ENCODE measurements at regions not wholly inside any gene's neighbourhood (a gene's known extent, or its start where the extent isn't known, plus 50 kb on each side); places are given as distances from the start of the nearest gene placed in this dataset.
A peak's percentile ranks its signal among the peaks of the same experiment; 100 is the strongest.
"Not testable (repeated sequence)": the region's sequence is repeated elsewhere in the genome, so short reads cannot be mapped to it uniquely, and the experiment has no call there.

- H3K36me3 ChIP-seq = no peaks in the 10 kb centered on the region
- H3K4me1 ChIP-seq = no peaks in the 10 kb centered on the region
- no peaks in the 10 kb centered on the region for H3K9me3 ChIP-seq
- no peak overlapping the region for H3K27ac ChIP-seq
- DNase-seq = no peak
- H3K27me3 ChIP-seq (replicated peaks in 1 of 7) = no peaks in the 10 kb centered on the region
- H3K4me3 ChIP-seq = no peak overlapping the region
- no peak for TF ChIP-seq POLR2A (IDR thresholded peaks at IDR 0.05)
- TF ChIP-seq CTCF (IDR thresholded peaks at IDR 0.05 in 8 of 11, conservative IDR thresholded peaks at IDR 0.05 in 3 of 11) = no peak
- no peak for TF ChIP-seq POLR2AphosphoS5 (IDR thresholded peaks at IDR 0.05)
- intact Hi-C loops (cut with DNase I; ENCODE audit: low total_unique reads) = no loop called here
- WGBS, 5 donors = 76 to 85% (median 79%) methylated on average over 2 of the region's 2 CpGs
Observed at GRCh38 chr6:8837343-8837742, 402.0 kb upstream of the SLC35B3 start.

GRCh38 chr6:8832695-8833094 is 397.4 kb upstream of the SLC35B3 start:
- DNase-seq; H3K27ac ChIP-seq; H3K4me3 ChIP-seq; H3K9me3 ChIP-seq; H3K27me3 ChIP-seq (replicated peaks in 1 of 7); intact Hi-C loops (cut with DNase I; ENCODE audit: low total_unique reads); H3K36me3 ChIP-seq; H3K4me1 ChIP-seq: not testable (repeated sequence)
- 89 to 97% (median 94%) methylated on average over 3 of the region's 3 CpGs for WGBS, 5 donors

GRCh38 chr6:8831366-8832152 is 396.2 kb upstream of the SLC35B3 start:
- DNase-seq = no peak
- intact Hi-C loops (cut with DNase I; ENCODE audit: low total_unique reads) = no loop called here
- TF ChIP-seq CTCF (IDR thresholded peaks at IDR 0.05 in 8 of 11, conservative IDR thresholded peaks at IDR 0.05 in 3 of 11) (no peak), POLR2A (IDR thresholded peaks at IDR 0.05) (no peak), POLR2AphosphoS5 (IDR thresholded peaks at IDR 0.05) (no peak)
- Histone ChIP-seq H3K27me3 (replicated peaks in 1 of 7) (peaks cover 0 to 7% (median 0%) of the 10 kb centered on the region in 7 donors), H3K27ac (peak overlapping the region in 2 of 8 donors; percentile 27 to 33), H3K4me1 (no peaks in the 10 kb centered on the region), H3K4me3 (no peak overlapping the region), H3K36me3 (no peaks in the 10 kb centered on the region), H3K9me3 (no peaks in the 10 kb centered on the region)
- 62 to 83% (median 78%) methylated on average over 11 of the region's 11 CpGs for WGBS, 5 donors

GRCh38 chr6:8830794-8831193 is 395.4 kb upstream of the SLC35B3 start:
- Histone ChIP-seq H3K36me3 (no peaks in the 10 kb centered on the region), H3K27me3 (replicated peaks in 1 of 7) (peaks cover 0 to 7% (median 0%) of the 10 kb centered on the region in 7 donors), H3K4me3 (no peak overlapping the region), H3K4me1 (no peaks in the 10 kb centered on the region), H3K9me3 (no peaks in the 10 kb centered on the region), H3K27ac (no peak overlapping the region)
- WGBS, 5 donors = 61 to 74% (median 63%) methylated on average over 1 of the region's 1 CpG
- intact Hi-C loops (cut with DNase I; ENCODE audit: low total_unique reads) = no loop called here
- TF ChIP-seq POLR2AphosphoS5 (IDR thresholded peaks at IDR 0.05) (no peak), POLR2A (IDR thresholded peaks at IDR 0.05) (no peak), CTCF (IDR thresholded peaks at IDR 0.05 in 8 of 11, conservative IDR thresholded peaks at IDR 0.05 in 3 of 11) (no peak)
- DNase-seq = no peak

Data from spleen (tissue), 11 donors.